CD4-positive, alpha-beta T cell (primary cell): ENCODE measurements at regions not wholly inside any gene's neighbourhood (a gene's known extent, or its start where the extent isn't known, plus 50 kb on each side); places are given as distances from the start of the nearest gene placed in this dataset.

Experiments
- ATAC-seq: fragments of 200-7000 bp; cut with Tn5 transposase; one replicate; pipeline ENCODE4 v1.10.0; 2022; ENCODE audit warnings: mild to moderate bottlenecking; ENCODE audit not compliant: poor library complexity
- CTCF ChIA-PET: fragments of 350-600 bp; sonication (Branson Sonifier 250); formaldehyde crosslinking; loops from one replicate; lab custom pipeline; 2021; ENCODE audit warnings: antibody characterized with exemption, inconsistent platforms; lab: Charles Lee
- POLR2A ChIA-PET: fragments of 350-600 bp; sonication (Branson Sonifier 250); formaldehyde crosslinking; loops from one replicate; lab custom pipeline; 2021; ENCODE audit warnings: antibody characterized with exemption, inconsistent platforms; lab: Charles Lee
- DNase-seq, 14 experiments: peaks; one replicate each; pipeline ENCODE4 v3.0.0-alpha.2; 2013 to 2020; ENCODE audit warnings: mixed read lengths in 2 of 14
- H3K27ac ChIP-seq, 2 donors: one replicate each; pipeline versions ENCODE4 v1.5.1 to v1.7.0; 2013; ENCODE audit warnings: low read length in 2 of 2, low read depth in 1 of 2, mild to moderate bottlenecking in 1 of 2
- H3K27me3 ChIP-seq, 2 experiments: 1 replicate in 1 of 2; 2 replicates in 1 of 2; pipeline versions ENCODE4 v1.6.1 to v1.7.0; 2013; ENCODE audit warnings: low read length in 2 of 2, control low read depth in 1 of 2, mild to moderate bottlenecking in 1 of 2, moderate library complexity in 1 of 2; ENCODE audit not compliant: insufficient read depth in 2 of 2, control insufficient read depth in 1 of 2
- H3K36me3 ChIP-seq: one replicate; pipeline ENCODE4 v1.6.1; 2013; ENCODE audit warnings: low read length, control low read depth; ENCODE audit not compliant: insufficient read depth
- H3K4me1 ChIP-seq: one replicate; pipeline ENCODE4 v1.6.1; 2013; ENCODE audit warnings: low read length, control low read depth; ENCODE audit not compliant: insufficient read depth
- H3K4me3 ChIP-seq: one replicate; pipeline ENCODE4 v1.5.1; 2013; ENCODE audit warnings: mild to moderate bottlenecking, low read length, moderate library complexity
- H3K9me3 ChIP-seq, 2 experiments: 1 replicate in 1 of 2; 2 replicates in 1 of 2; pipeline versions ENCODE4 v1.6.1 to v1.7.0; 2013; ENCODE audit warnings: low read length in 2 of 2, mild to moderate bottlenecking in 2 of 2, control low read depth in 1 of 2, moderate library complexity in 1 of 2; ENCODE audit not compliant: control insufficient read depth in 1 of 2, insufficient read depth in 1 of 2
- H3K27ac Mint-ChIP-seq: one replicate; pipeline ENCODE4 v1.8.0; 2020; ENCODE audit warnings: mixed read lengths
- H3K27me3 Mint-ChIP-seq: one replicate; pipeline ENCODE4 v1.8.0; 2021; ENCODE audit warnings: mixed read lengths
- H3K36me3 Mint-ChIP-seq: one replicate; pipeline ENCODE4 v1.8.0; 2021; ENCODE audit warnings: low read depth, mixed read lengths
- H3K4me1 Mint-ChIP-seq: one replicate; pipeline ENCODE4 v1.8.0; 2021; ENCODE audit warnings: low read depth, mixed read lengths
- H3K4me3 Mint-ChIP-seq: one replicate; pipeline ENCODE4 v1.8.0; 2020; ENCODE audit warnings: mild to moderate bottlenecking, mixed read lengths
- H3K9me3 Mint-ChIP-seq: one replicate; pipeline ENCODE4 v1.8.0; 2020; ENCODE audit warnings: mixed read lengths
- intact Hi-C, 2 experiments: fragments of 100-400 bp; cut with DNase I in 1 of 2; cut with micrococcal nuclease in 1 of 2; formaldehyde crosslinking; loops; one replicate each; pipeline versions ENCODE4 v1.15.1 to v1.9.0; 2023 to 2025; cut with DNase I, micrococcal nuclease
- TF ChIP-seq, protein P1 (sequence below): fragments of 200-600 bp; IDR thresholded peaks from one replicate; pipeline ENCODE4 v1.8.0; 2022; ENCODE audit warnings: antibody characterized with exemption, mild to moderate bottlenecking

- H3K9me3 Mint-ChIP-seq = no peaks in the 10 kb centered on the region
- no peak overlapping the region for H3K27ac Mint-ChIP-seq
- no peaks in the 10 kb centered on the region for H3K27me3 ChIP-seq
- ATAC-seq (no peak), DNase-seq (no peak)
- no peak overlapping the region for H3K4me3 ChIP-seq
- intact Hi-C loops = no loop called here
- no peaks in the 10 kb centered on the region for H3K27me3 Mint-ChIP-seq
- POLR2A ChIA-PET = no interaction called here
- H3K4me1 Mint-ChIP-seq = no peaks in the 10 kb centered on the region
- no peaks in the 10 kb centered on the region for H3K36me3 Mint-ChIP-seq
- H3K4me1 ChIP-seq = no peaks in the 10 kb centered on the region
- CTCF ChIA-PET = no interaction called here
- no peaks in the 10 kb centered on the region for H3K9me3 ChIP-seq
- no peak overlapping the region for H3K4me3 Mint-ChIP-seq
- H3K36me3 ChIP-seq = no peaks in the 10 kb centered on the region
- no peak overlapping the region for H3K27ac ChIP-seq
- TF ChIP-seq, protein P1, sequence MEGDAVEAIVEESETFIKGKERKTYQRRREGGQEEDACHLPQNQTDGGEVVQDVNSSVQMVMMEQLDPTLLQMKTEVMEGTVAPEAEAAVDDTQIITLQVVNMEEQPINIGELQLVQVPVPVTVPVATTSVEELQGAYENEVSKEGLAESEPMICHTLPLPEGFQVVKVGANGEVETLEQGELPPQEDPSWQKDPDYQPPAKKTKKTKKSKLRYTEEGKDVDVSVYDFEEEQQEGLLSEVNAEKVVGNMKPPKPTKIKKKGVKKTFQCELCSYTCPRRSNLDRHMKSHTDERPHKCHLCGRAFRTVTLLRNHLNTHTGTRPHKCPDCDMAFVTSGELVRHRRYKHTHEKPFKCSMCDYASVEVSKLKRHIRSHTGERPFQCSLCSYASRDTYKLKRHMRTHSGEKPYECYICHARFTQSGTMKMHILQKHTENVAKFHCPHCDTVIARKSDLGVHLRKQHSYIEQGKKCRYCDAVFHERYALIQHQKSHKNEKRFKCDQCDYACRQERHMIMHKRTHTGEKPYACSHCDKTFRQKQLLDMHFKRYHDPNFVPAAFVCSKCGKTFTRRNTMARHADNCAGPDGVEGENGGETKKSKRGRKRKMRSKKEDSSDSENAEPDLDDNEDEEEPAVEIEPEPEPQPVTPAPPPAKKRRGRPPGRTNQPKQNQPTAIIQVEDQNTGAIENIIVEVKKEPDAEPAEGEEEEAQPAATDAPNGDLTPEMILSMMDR = no peak
These were observed 623.5 kb upstream of the GNPDA2 start for GRCh38 chr4:45349859-45350258.

- intact Hi-C loops = no loop called here
- Histone ChIP-seq H3K36me3 (no peaks in the 10 kb centered on the region), H3K27ac (no peak overlapping the region), H3K4me1 (no peaks in the 10 kb centered on the region), H3K4me3 (no peak overlapping the region), H3K27me3 (no peaks in the 10 kb centered on the region), H3K9me3 (peaks cover 0 to 2% of the 10 kb centered on the region in 2 experiments)
- Mint-ChIP-seq H3K36me3 (no peaks in the 10 kb centered on the region), H3K4me1 (no peaks in the 10 kb centered on the region), H3K27me3 (no peaks in the 10 kb centered on the region), H3K9me3 (no peaks in the 10 kb centered on the region), H3K27ac (no peak overlapping the region), H3K4me3 (no peak overlapping the region)
- ChIA-PET CTCF (no interaction called here), POLR2A (no interaction called here)
- DNase-seq (no peak), ATAC-seq (no peak)
- TF ChIP-seq, protein P1 = no peak
These were observed 620.6 kb upstream of the GNPDA2 start for GRCh38 chr4:45346816-45347435.

GRCh38 chr4:45345558-45345957, 619.2 kb upstream of the GNPDA2 start:
- intact Hi-C loops = no loop called here
- Histone ChIP-seq H3K27me3 (no peaks in the 10 kb centered on the region), H3K27ac (no peak overlapping the region), H3K9me3 (peaks cover 0 to 3% of the 10 kb centered on the region in 2 experiments), H3K36me3 (no peaks in the 10 kb centered on the region), H3K4me1 (no peaks in the 10 kb centered on the region), H3K4me3 (no peak overlapping the region)
- Mint-ChIP-seq H3K36me3 (no peaks in the 10 kb centered on the region), H3K27ac (no peak overlapping the region), H3K27me3 (no peaks in the 10 kb centered on the region), H3K4me1 (no peaks in the 10 kb centered on the region), H3K9me3 (no peaks in the 10 kb centered on the region), H3K4me3 (no peak overlapping the region)
- TF ChIP-seq, protein P1 = no peak
- ChIA-PET CTCF (no interaction called here), POLR2A (no interaction called here)
- no peak for ATAC-seq
- no peak for DNase-seq
